Stimulated activated CD4-positive, alpha-beta T cell treated with anti-CD3 and anti-CD28 coated beads, Interleukin-1b, Interleukin-23, amount 100 ng/mL, for 24 hours (primary cell): ENCODE measurements at regions not wholly inside any gene's neighbourhood (a gene's known extent, or its start where the extent isn't known, plus 50 kb on each side); places are given as distances from the start of the nearest gene placed in this dataset.

Experiments
- DNase-seq, 4 experiments: peaks; one replicate each; pipeline ENCODE4 v3.0.0-alpha.2; 2020; ENCODE audit warnings: low read depth in 4 of 4, low spot score in 1 of 4

GRCh38 chrX:16488959-16489358 lies 161.0 kb upstream of the S100G start:
- DNase-seq: no peak

GRCh38 chrX:16491461-16491860 lies 158.5 kb upstream of the S100G start:
- no peak for DNase-seq

- no peak for DNase-seq
Observed at GRCh38 chrX:16496175-16496574, 153.8 kb upstream of the S100G start.

- no peak for DNase-seq
Observed at GRCh38 chrX:16511796-16512776, 137.9 kb upstream of the S100G start.

- no peak for DNase-seq
Observed at GRCh38 chrX:16516232-16516876, 133.6 kb upstream of the S100G start.

GRCh38 chrX:16517039-16517605 lies 132.8 kb upstream of the S100G start:
- DNase-seq: no peak

- no peak for DNase-seq
Observed at GRCh38 chrX:16518131-16518530, 131.8 kb upstream of the S100G start.

GRCh38 chrX:16524316-16524715 lies 125.6 kb upstream of the S100G start:
- no peak for DNase-seq

GRCh38 chrX:16526003-16526402 lies 124.0 kb upstream of the S100G start:
- no peak for DNase-seq

- DNase-seq: peak in 2 of 4 experiments; percentile 0 to 1
Observed at GRCh38 chrX:16528620-16529019, 121.3 kb upstream of the S100G start.
